MV-4-11 (cell line): ENCODE measurements at regions not wholly inside any gene's neighbourhood (a gene's known extent, or its start where the extent isn't known, plus 50 kb on each side); places are given as distances from the start of the nearest gene placed in this dataset.

Source experiments
- DNase-seq: peaks from one replicate; lab custom pipeline; 2025; lab: John Stamatoyannopoulos, UW

DNA sequence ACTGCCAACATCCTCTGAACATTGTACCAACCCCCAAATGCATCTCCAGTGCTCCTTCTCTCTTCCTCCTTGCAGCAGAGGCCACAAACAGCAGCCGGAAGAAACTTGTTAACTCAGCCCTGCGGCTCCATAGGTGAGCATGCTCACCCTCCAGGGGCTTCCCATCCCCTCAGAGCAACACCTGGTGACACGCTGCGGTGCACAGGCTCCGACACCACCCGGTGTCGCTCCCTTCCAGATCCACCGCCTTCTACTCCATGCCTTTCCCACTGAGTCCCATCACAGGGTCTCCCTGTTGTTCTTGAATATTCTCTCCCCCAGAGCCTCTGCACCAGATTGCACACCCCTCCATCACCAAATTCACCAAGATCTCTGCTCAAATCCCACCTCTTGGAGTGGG is 171.5 kb upstream of the FHL2 start:
- DNase-seq = no peak

GRCh38 chr2:105569606-105570005 is 170.8 kb upstream of the FHL2 start:
- no peak for DNase-seq

DNA sequence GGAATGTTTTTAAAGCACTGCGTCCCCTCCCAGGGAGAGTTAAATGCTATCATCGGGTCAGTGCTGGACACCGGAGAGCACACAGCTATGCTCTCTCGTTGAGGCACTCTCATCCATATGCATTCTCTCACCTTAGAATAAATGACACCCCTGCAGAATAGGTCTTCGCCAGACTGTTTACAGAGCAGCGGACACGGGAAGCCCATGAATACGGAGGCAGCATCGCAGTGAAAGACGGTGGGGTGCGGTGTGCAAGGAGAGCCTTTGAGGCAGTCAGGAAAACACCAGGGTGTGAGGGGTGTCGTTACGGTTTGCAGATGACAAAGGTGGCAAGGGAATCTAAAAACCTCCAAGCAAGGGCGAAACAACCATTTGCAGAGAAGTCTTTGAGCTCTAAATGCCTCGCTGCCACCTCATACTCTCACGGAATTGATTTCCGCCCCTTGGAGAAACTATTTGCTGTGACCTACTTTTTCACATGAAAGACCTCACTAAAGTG is 169.2 kb upstream of the FHL2 start:
- DNase-seq = no peak

DNA sequence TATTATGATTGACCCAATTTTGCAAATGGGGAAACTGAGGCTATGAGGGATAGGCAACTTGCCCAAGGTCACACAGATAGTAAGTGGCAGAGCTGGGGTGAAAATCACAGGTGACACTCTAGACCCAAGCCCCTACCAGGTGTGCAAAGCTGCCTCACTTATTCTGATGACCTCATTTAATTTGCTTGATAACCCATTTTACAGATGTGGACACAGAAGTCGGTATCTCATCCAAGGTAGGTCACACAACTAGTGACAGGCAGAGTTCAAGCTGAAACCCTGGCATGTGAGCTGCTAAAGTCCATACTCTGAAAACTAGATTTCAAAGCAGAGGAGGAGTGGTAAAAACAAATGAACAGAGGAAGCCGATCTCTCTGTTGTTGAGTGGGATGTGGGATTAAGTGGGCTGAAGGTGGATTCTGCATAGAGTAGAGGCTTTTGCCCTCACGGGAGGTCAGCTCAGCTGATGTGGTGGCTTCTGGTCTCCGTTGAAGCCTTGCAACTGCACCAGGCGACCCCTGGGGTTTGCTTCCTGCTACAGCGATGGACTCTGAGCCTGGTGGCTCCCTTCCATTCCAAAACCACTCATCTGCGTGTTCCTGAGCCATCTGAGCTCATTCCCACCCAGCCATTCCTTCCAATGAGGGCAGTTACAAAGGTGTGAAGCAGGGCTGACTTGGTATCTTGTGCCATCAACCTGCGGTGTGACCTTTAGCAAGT is 164.3 kb upstream of the FHL2 start:
- DNase-seq = no peak

DNA sequence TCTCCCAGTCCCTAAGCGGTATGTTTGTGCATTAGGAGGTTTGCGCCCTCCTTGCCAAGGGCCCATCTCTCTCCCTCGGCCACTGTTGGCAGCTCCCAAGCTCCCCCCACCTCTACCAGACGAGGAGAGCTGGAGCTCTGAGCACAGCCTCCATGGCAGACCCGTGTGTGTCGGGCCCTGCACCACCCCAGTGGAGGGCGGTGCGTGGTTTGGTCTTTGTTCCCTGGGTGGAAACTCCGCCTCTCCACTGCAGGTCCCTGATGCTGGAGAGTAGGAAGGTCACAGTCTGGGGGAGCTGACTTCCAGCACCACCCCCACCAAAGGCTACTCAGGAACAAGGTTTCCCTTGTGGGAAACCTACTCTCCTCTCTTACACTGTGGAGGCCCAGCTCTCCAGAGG is 162.6 kb upstream of the FHL2 start:
- no peak for DNase-seq

GRCh38 chr2:105560157-105560556 is 161.3 kb upstream of the FHL2 start:
- no peak for DNase-seq

DNA sequence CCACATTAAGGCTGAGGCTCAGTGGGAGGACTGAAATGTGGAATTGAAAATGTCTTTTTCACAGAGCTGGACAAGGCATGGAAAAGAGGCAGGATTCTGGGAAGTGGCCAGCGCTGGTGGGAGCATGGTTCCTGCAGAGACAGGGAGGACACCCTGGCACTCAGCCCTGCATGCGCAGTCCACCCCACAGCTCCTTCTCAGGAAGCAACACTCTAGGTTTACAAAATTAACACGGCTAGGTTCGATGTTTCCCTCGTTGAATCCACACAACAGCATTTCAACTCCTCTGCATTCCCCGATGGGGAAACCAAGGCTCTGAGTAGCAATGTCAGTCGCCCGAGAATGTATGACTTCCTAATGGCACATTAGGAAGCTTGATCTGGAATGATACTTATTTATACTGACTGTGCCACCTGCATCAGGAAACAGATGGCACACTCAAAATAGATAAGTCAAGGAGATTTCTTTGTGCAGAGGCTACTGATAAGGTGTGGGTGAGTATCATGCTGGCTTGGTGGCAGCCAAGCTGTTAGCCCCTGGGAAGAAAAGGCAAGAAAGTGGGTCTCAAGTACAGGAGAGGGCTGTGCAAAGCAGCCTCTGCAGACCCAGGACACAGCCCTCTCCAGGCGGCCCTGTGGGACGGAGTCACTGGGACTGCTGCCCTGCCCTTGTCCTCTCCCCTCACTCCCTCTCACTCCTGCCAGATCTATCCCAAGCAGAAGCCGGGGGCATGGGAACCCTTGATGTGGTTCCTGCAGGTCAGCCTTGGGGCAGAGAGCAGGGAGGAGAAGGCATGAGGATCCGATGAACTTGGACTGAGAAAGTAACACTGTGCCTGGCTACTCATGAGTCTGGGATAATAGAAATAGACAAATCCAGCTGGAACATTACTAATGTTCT is 158.4 kb upstream of the FHL2 start:
- DNase-seq = no peak

DNA sequence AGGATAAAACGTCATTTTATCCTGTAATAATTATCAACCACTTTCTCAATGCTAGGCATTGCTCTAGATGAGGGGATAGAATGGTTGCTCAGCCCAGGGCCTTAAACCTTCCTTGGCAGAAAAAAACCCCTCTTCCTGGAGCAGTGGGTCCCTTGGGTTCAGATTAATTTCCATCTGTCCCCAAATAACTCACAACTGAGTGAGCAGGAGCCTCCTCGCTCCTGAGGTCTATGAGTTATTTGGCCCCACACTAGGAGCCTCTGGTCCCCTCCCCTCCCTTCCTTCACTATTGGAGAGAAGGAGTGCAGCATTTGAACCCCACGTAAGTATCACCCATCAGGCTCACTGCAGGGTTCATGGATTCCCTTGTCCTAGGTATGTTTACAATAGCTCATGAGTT is 157.5 kb upstream of the FHL2 start:
- no peak for DNase-seq

GRCh38 chr2:105554235-105554634 is 155.4 kb upstream of the FHL2 start:
- no peak for DNase-seq

DNA sequence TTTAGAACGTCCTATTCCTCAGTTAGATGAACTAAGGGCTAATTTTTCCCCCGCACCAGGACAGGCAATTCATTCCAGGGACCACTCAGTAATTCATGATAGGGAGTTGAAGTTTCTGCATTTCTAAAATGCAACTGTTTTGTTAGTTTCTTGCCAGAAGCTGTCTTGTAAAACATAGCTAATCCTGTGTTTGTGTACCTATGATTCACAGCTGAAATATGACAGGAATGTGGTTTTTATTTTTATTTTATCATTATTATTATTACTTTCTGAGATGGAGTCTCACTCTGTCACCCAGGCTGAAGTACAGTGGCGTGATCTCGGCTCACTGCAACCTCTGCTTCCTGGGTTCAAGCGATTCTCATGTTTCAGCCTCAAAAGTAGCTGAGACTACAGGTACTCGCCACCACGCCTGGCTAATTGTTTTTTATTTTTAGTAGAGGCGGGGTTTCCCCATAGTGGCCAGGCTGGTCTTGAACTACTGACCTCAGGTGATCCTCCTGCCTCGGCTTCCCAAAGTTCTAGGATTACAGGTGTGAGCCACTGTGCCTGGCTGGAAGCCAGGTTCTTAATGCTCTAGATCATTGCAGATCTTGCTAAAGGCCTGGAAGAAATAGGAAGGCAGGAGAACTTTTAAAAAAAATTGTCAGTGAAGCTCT is 154.8 kb upstream of the FHL2 start:
- no peak for DNase-seq

DNA sequence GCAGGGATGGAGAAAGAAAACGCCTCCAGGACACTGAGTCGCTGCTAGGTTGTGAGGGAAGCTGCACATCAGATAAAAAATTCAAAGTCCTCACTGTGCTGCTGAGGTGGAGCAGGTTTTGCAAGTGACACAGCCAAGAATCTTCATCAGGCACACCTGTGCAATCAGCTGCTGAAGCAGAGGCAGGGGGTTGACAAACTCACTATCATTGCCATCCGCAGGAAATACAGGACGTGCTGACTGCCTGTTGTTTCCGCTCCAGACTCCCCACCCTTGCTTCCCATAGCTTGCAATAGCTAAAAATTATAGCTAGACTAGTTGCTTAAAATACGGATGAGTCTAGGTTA is 147.8 kb upstream of the FHL2 start:
- no peak for DNase-seq

DNA sequence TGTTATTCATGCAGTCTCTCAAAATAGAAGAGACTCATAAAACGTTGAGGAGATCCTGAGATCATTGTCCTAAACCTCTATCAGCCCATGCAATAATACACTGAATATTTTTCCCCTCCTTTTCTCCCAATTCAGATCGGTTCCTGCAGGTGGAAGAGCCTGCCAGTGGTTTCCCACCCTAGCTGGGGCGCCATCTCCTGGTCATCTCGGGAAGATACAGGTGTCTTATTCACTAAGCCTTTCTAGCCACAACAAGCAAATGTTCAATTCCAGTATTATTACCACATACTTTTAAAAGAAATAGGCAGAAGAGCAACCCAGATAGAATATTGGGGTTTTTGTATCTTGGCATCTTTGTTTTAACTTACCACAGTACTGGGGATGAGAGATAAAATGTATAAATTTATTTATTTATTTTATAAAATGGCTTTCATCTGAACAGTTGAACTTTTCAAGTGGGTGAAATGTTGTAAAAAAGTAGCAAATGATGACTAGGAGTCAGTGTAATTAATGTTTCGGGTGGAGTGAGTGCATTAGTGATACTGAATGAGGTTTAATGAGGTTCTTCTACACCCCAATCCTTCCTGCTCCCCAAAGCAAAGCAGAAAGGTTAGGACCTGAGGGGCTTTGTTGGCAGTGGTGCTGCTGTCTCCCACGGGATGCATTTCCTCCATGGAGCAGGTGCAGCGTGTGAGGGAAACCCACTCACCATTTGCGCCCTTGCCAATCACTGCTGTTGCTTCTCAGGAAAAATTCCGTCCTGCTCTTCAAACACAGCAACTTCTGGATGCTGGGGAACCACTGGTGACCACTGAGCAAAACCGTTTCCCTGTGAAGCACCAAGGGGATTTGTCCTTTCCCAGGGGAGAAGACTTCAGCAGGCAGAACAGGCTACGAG is 147.1 kb upstream of the FHL2 start:
- peak; percentile 28 for DNase-seq

DNA sequence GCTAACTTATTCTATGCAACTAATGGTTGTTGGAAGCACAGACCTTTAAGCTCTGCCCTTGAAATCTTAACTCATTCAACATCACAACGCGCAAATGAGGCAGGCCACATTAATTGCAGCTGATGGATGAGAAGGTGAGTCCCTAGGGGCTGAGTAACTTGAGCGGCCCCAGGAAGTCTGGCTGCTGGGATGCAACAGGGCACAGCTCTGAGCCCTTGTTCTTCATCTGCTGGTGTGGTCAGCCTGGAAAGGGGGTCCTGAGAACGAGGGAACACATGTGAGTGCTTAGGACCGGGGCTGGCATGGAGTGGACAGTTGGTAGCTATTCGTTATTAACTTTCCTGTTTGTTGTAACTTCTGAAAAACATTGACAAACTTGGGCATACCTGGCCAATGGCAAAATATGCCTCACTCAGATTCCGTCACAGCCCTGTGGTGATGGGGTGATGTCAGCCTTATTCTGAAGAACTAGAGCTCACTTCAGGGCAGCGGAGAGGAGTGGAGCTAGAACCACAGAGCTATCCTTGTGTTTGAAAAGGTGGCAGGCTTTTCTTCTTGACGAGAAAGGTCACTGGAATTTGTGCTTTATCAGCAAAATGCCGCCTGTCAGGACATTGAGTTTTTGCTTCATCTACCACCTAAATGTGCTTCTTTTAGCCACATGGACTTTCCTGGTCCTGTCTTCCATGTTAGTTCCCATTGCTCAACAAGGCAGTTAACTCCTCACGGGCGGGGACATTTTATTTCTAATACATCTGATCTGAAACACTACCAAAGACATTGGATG is 145.9 kb upstream of the FHL2 start:
- DNase-seq = no peak

GRCh38 chr2:105541189-105542050 is 142.6 kb upstream of the FHL2 start:
- DNase-seq = no peak

DNA sequence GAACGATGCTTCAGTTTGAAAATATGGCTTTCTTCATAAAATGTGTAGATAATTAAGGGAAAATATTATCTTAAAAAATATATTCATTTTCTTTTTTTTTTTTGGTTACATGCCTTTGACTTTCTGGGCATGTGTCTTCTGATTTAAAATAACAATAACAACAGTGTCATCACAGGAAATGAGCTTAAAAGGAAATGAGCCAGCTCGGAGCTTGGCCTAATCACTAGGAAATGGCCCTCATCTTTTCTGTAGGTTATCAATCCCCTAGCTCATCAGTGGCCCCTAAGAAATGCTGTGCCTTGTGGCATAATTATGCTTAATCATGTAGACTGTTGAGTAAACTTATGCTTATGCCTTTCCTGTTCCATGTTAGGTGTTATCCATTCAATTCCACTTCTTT is 141.8 kb upstream of the FHL2 start:
- no peak for DNase-seq

- DNase-seq = no peak
These were observed 140.5 kb upstream of the FHL2 start for GRCh38 chr2:105539331-105539730.

- no peak for DNase-seq
These were observed 140.0 kb upstream of the FHL2 start for GRCh38 chr2:105538840-105539239.

- no peak for DNase-seq
These were observed 139.1 kb upstream of the FHL2 start for GRCh38 chr2:105537920-105538319.

GRCh38 chr2:105537466-105537865 is 138.6 kb upstream of the FHL2 start:
- no peak for DNase-seq

DNA sequence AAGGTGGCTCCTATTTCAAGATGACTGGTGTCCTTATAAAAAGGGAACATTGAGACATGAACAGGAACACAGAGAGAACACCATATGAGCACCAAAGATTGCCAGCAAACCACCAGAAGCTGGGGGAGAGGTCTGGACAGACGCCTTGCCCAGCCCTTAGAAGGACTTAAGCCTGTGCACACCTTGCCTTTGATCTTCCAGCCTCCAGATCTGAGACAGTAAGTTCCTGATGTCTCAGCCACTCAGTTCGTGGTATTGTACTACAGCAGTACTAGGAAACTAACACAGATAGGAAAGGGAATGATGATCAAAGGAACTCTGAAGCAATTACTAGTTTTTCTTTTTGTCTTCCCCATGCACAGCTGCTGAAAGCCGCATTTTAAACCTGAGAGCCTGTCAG is 137.3 kb upstream of the FHL2 start:
- no peak for DNase-seq
